MCF 10A (cell line): ENCODE measurements at regions not wholly inside any gene's neighbourhood (a gene's known extent, or its start where the extent isn't known, plus 50 kb on each side); places are given as distances from the start of the nearest gene placed in this dataset.
A peak's percentile ranks its signal among the peaks of the same experiment; 100 is the strongest.

Experiments
- BruUV-seq: library from RNA; stranded (reverse); fragments of 400-500 nt; replicated peaks from 2 replicates; lab custom pipeline; 2021; lab: Mats Ljungman, UMichigan
- CTCF ChIA-PET: fragments of 300-600 bp; sonication (Branson Sonifier 250); formaldehyde crosslinking; extraction: SDS; loops from one replicate; lab custom pipeline; 2021; ENCODE audit warnings: antibody characterized with exemption, inconsistent platforms; lab: Yijun Ruan, JAX
- POLR2A ChIA-PET: fragments of 300-600, 350-650 bp; sonication (Branson Sonifier 250); formaldehyde crosslinking; extraction: SDS; loops from one replicate; lab custom pipeline; 2020; ENCODE audit warnings: antibody characterized with exemption, inconsistent platforms; lab: Yijun Ruan, JAX
- DNase-seq: peaks from one replicate; pipeline ENCODE4 v3.0.0-alpha.2; 2018; ENCODE audit not compliant: unreplicated experiment
- H3K27ac Mint-ChIP-seq: one replicate; pipeline ENCODE4 v1.8.0; 2022; ENCODE audit warnings: mild to moderate bottlenecking, low read depth, mixed read lengths; ENCODE audit not compliant: unreplicated experiment
- H3K27me3 Mint-ChIP-seq: one replicate; pipeline ENCODE4 v1.8.0; 2022; ENCODE audit warnings: mixed read lengths; ENCODE audit not compliant: insufficient read depth, unreplicated experiment
- H3K36me3 Mint-ChIP-seq: one replicate; pipeline ENCODE4 v1.8.0; 2022; ENCODE audit warnings: mild to moderate bottlenecking, moderate library complexity, mixed read lengths; ENCODE audit not compliant: insufficient read depth, unreplicated experiment
- H3K4me1 Mint-ChIP-seq: one replicate; pipeline ENCODE4 v1.8.0; 2022; ENCODE audit warnings: mixed read lengths; ENCODE audit not compliant: insufficient read depth, unreplicated experiment
- H3K4me3 Mint-ChIP-seq: one replicate; pipeline ENCODE4 v1.8.0; 2022; ENCODE audit warnings: mild to moderate bottlenecking, moderate library complexity, mixed read lengths; ENCODE audit not compliant: unreplicated experiment
- H3K9me3 Mint-ChIP-seq: one replicate; pipeline ENCODE4 v1.8.0; 2022; ENCODE audit warnings: mixed read lengths; ENCODE audit not compliant: unreplicated experiment
- intact Hi-C: fragments of 100-400 bp; cut with micrococcal nuclease; formaldehyde crosslinking; loops from 2 replicates; pipeline ENCODE4 v1.14.1; 2022
- TF ChIP-seq, protein P1 (sequence below): fragments of 200-600 bp; IDR thresholded peaks from one replicate; pipeline ENCODE4 v1.8.0; 2022; ENCODE audit warnings: antibody characterized with exemption, mild to moderate bottlenecking; ENCODE audit not compliant: unreplicated experiment

DNA sequence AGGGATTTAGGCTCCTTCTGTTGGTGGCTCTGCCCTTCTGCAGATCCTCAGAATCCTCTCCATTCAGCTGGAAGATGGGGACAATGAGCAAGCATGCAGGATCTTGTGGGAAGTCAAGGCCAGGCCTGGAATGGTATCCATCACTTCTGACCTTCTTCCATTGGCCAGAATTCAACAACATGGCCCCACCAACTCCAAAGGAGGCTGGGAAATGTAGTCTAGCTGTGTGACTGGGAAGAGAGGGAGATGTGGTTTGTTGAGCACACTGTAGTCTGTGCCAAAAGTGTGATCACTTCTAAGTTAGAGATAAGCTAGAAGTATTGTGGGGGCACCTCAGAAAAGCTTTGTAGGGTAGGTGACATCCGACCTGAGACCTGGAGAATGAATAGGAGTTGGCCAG, 60.4 kb upstream of the WNT4 start:
- ChIA-PET POLR2A (interaction anchor here (0.5 kb wide), 1 partner anchor 10 kb away, joined by 3 read pairs; no protein-coding TSS in a partner anchor), CTCF (interaction anchor here (1.0 kb wide), 1 partner anchor 91 kb away, joined by 3 read pairs; no protein-coding TSS in a partner anchor)
- Mint-ChIP-seq H3K4me3 (no peak overlapping the region), H3K27me3 (peaks cover 85% of the 10 kb centered on the region), H3K36me3 (no peaks in the 10 kb centered on the region), H3K4me1 (peaks cover 9% of the 10 kb centered on the region), H3K27ac (no peak overlapping the region), H3K9me3 (no peaks in the 10 kb centered on the region)
- DNase-seq: no peak
- intact Hi-C loops: no loop called here
- TF ChIP-seq, protein P1, sequence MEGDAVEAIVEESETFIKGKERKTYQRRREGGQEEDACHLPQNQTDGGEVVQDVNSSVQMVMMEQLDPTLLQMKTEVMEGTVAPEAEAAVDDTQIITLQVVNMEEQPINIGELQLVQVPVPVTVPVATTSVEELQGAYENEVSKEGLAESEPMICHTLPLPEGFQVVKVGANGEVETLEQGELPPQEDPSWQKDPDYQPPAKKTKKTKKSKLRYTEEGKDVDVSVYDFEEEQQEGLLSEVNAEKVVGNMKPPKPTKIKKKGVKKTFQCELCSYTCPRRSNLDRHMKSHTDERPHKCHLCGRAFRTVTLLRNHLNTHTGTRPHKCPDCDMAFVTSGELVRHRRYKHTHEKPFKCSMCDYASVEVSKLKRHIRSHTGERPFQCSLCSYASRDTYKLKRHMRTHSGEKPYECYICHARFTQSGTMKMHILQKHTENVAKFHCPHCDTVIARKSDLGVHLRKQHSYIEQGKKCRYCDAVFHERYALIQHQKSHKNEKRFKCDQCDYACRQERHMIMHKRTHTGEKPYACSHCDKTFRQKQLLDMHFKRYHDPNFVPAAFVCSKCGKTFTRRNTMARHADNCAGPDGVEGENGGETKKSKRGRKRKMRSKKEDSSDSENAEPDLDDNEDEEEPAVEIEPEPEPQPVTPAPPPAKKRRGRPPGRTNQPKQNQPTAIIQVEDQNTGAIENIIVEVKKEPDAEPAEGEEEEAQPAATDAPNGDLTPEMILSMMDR: no peak
- no TSS peak for BruUV-seq

DNA sequence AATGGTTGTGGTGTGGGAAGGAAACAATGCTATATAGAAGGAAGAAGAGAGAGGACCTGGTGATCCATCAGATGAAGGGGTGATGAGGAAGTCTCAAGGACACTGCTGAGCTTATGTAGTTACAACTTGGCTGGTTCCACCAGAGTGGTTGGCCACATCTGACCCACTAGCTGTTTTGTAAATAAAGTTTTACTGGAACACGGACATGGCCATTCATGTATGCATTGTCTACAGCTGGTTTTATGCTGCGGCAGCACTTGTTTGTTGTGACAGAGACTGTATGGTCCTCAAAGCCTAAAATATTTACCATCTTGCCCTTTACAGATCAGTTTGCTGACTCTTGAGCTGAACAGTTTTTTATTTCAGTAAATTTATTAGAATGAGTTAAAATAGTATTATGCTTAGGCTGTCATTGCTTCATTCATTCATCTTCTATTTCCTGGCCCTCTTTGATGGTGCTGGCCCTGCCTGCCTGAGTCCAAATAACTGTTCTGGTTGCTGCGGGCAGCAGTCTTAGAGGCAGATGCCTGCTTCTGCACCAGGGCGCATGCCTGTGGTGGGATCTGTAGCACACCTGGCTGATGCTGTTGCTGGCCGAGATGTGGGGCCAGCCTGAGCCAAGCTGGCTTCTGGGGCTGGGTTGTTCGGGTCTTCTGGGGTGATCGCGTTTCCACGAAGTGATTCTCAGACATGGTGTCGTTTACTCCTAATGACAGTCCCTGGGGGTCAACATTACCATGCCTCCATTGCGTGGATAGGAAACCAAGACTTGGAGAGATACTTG, 61.4 kb upstream of the WNT4 start:
- Mint-ChIP-seq H3K27ac (no peak overlapping the region), H3K4me1 (peaks cover 9% of the 10 kb centered on the region), H3K4me3 (no peak overlapping the region), H3K9me3 (no peaks in the 10 kb centered on the region), H3K27me3 (peaks cover 85% of the 10 kb centered on the region), H3K36me3 (no peaks in the 10 kb centered on the region)
- TF ChIP-seq, protein P1: no peak
- no TSS peak for BruUV-seq
- ChIA-PET CTCF (no interaction called here), POLR2A (interaction anchor here (0.5 to 0.8 kb wide), 3 partner anchors 11 to 609 kb away, joined by 3 read pairs; no protein-coding TSS in a partner anchor)
- DNase-seq: no peak
- intact Hi-C loops: no loop called here

GRCh38 chr1:22204989-22205913, 62.4 kb upstream of the WNT4 start:
- Mint-ChIP-seq H3K27me3 (peaks cover 85% of the 10 kb centered on the region), H3K4me1 (peaks cover 9% of the 10 kb centered on the region), H3K27ac (no peak overlapping the region), H3K4me3 (peak overlapping the region; percentile 14), H3K36me3 (no peaks in the 10 kb centered on the region), H3K9me3 (no peaks in the 10 kb centered on the region)
- TF ChIP-seq, protein P1: no peak
- intact Hi-C loops: no loop called here
- peak; percentile 33 for DNase-seq
- BruUV-seq: no TSS peak
- POLR2A ChIA-PET: interaction anchor here (0.7 to 1.1 kb wide), 4 partner anchors 12 to 1589 kb away, joined by 3 to 6 read pairs (median 3); no protein-coding TSS in a partner anchor
- CTCF ChIA-PET: no interaction called here
